ENCODE measurements at regions not wholly inside any gene's neighbourhood (a gene's known extent, or its start where the extent isn't known, plus 50 kb on each side); places are given as distances from the start of the nearest gene placed in this dataset.

- DNase-seq (ENCODE audit: low spot score): no peak
- no peaks in the 10 kb centered on the region for H3K4me1 ChIP-seq (replicated peaks)
- no peak overlapping the region for H3K4me3 ChIP-seq
- intact Hi-C loops (cut with DNase I): no loop called here
- no peaks in the 10 kb centered on the region for H3K36me3 ChIP-seq
- no peaks in the 10 kb centered on the region for H3K27me3 ChIP-seq (replicated peaks; ENCODE audit: insufficient read depth)
- no peaks in the 10 kb centered on the region for H3K9me3 ChIP-seq
- H3K27ac ChIP-seq: no peak overlapping the region
- WGBS: 62% methylated on average over 7 of the region's 7 CpGs
- TF ChIP-seq POLR2A (IDR thresholded peaks at IDR 0.05) (no peak), POLR2AphosphoS5 (IDR thresholded peaks at IDR 0.05) (no peak), CTCF (IDR thresholded peaks at IDR 0.05) (no peak)
These were observed 131.7 kb downstream of the CLCN4 start for GRCh38 chrX:10288373-10288975.

GRCh38 chrX:10296576-10296975, 139.8 kb downstream of the CLCN4 start:
- Histone ChIP-seq H3K27ac (no peak overlapping the region), H3K36me3 (no peaks in the 10 kb centered on the region), H3K9me3 (no peaks in the 10 kb centered on the region), H3K27me3 (replicated peaks; ENCODE audit: insufficient read depth) (no peaks in the 10 kb centered on the region), H3K4me3 (no peak overlapping the region), H3K4me1 (replicated peaks) (no peaks in the 10 kb centered on the region)
- no peak for DNase-seq (ENCODE audit: low spot score)
- TF ChIP-seq CTCF (IDR thresholded peaks at IDR 0.05): no peak
- no peak for TF ChIP-seq POLR2AphosphoS5 (IDR thresholded peaks at IDR 0.05)
- TF ChIP-seq POLR2A (IDR thresholded peaks at IDR 0.05): no peak
- intact Hi-C loops (cut with DNase I): no loop called here

GRCh38 chrX:10310511-10310910, 153.7 kb downstream of the CLCN4 start:
- DNase-seq (ENCODE audit: low spot score): no peak
- intact Hi-C loops (cut with DNase I): no loop called here
- H3K27me3 ChIP-seq (replicated peaks; ENCODE audit: insufficient read depth): no peaks in the 10 kb centered on the region
- no peaks in the 10 kb centered on the region for H3K9me3 ChIP-seq
- no peak overlapping the region for H3K27ac ChIP-seq
- no peak overlapping the region for H3K4me3 ChIP-seq
- TF ChIP-seq POLR2A (IDR thresholded peaks at IDR 0.05) (no peak), POLR2AphosphoS5 (IDR thresholded peaks at IDR 0.05) (no peak), CTCF (IDR thresholded peaks at IDR 0.05) (no peak)
- 91% methylated on average over 1 of the region's 1 CpG for WGBS
- H3K4me1 ChIP-seq (replicated peaks): no peaks in the 10 kb centered on the region
- H3K36me3 ChIP-seq: no peaks in the 10 kb centered on the region

- intact Hi-C loops (cut with DNase I): no loop called here
- Histone ChIP-seq H3K27ac (no peak overlapping the region), H3K4me3 (no peak overlapping the region), H3K27me3 (replicated peaks; ENCODE audit: insufficient read depth) (no peaks in the 10 kb centered on the region), H3K9me3 (no peaks in the 10 kb centered on the region), H3K36me3 (no peaks in the 10 kb centered on the region), H3K4me1 (replicated peaks) (no peaks in the 10 kb centered on the region)
- TF ChIP-seq POLR2AphosphoS5 (IDR thresholded peaks at IDR 0.05) (no peak), CTCF (IDR thresholded peaks at IDR 0.05) (no peak), POLR2A (IDR thresholded peaks at IDR 0.05) (no peak)
- 89% methylated on average over 3 of the region's 3 CpGs for WGBS
- DNase-seq (ENCODE audit: low spot score): no peak
These were observed 157.8 kb downstream of the CLCN4 start for GRCh38 chrX:10314530-10315104.

GRCh38 chrX:10325611-10326010, 168.8 kb downstream of the CLCN4 start:
- 84% methylated on average over 2 of the region's 2 CpGs for WGBS
- no peak for DNase-seq (ENCODE audit: low spot score)
- Histone ChIP-seq H3K4me3 (no peak overlapping the region), H3K9me3 (no peaks in the 10 kb centered on the region), H3K36me3 (no peaks in the 10 kb centered on the region), H3K27me3 (replicated peaks; ENCODE audit: insufficient read depth) (no peaks in the 10 kb centered on the region), H3K27ac (no peak overlapping the region), H3K4me1 (replicated peaks) (no peaks in the 10 kb centered on the region)
- no peak for TF ChIP-seq POLR2A (IDR thresholded peaks at IDR 0.05)
- no peak for TF ChIP-seq CTCF (IDR thresholded peaks at IDR 0.05)
- TF ChIP-seq POLR2AphosphoS5 (IDR thresholded peaks at IDR 0.05): no peak
- intact Hi-C loops (cut with DNase I): no loop called here

Measured in prostate gland (tissue), 2 donors.